ENCODE measurements at regions not wholly inside any gene's neighbourhood (a gene's known extent, or its start where the extent isn't known, plus 50 kb on each side); places are given as distances from the start of the nearest gene placed in this dataset.

- Histone ChIP-seq H3K27ac (no peak overlapping the region), H3K4me1 (no peaks in the 10 kb centered on the region), H3K4me3 (no peak overlapping the region), H3K9me3 (peaks cover 0 to 18% of the 10 kb centered on the region in 2 donors), H3K27me3 (peaks cover 0 to 17% of the 10 kb centered on the region in 2 donors), H3K36me3 (no peaks in the 10 kb centered on the region)
- ATAC-seq (no peak), DNase-seq (no peak)
- TF ChIP-seq CTCF (IDR thresholded peaks at IDR 0.05): no peak
- intact Hi-C loops (cut with DNase I): no loop called here
These were observed 896.2 kb downstream of the BRD1 start for GRCh38 chr22:48931452-48931851.

- no peak for ATAC-seq
- H3K36me3 ChIP-seq: no peaks in the 10 kb centered on the region
These were observed 898.3 kb downstream of the BRD1 start for GRCh38 chr22:48929276-48929790.

GRCh38 chr22:48927591-48927990 lies 900.1 kb downstream of the BRD1 start:
- Histone ChIP-seq H3K4me1 (no peaks in the 10 kb centered on the region), H3K27ac (no peak overlapping the region), H3K9me3 (no peaks in the 10 kb centered on the region), H3K27me3 (peaks cover 0 to 17% of the 10 kb centered on the region in 2 donors), H3K36me3 (no peaks in the 10 kb centered on the region), H3K4me3 (no peak overlapping the region)
- TF ChIP-seq CTCF (IDR thresholded peaks at IDR 0.05): no peak
- intact Hi-C loops (cut with DNase I): no loop called here
- ATAC-seq (no peak), DNase-seq (no peak)

More at GRCh38 chr22:48929276-48929790, 898.3 kb downstream of the BRD1 start:
- TF ChIP-seq CTCF (IDR thresholded peaks at IDR 0.05): no peak
- Histone ChIP-seq H3K4me1 (no peaks in the 10 kb centered on the region), H3K9me3 (peaks cover 0 to 8% of the 10 kb centered on the region in 2 donors), H3K4me3 (no peak overlapping the region), H3K27ac (no peak overlapping the region), H3K27me3 (peaks cover 0 to 17% of the 10 kb centered on the region in 2 donors)
- DNase-seq: no peak
- intact Hi-C loops (cut with DNase I): no loop called here

GRCh38 chr22:48926643-48927042 lies 901.0 kb downstream of the BRD1 start:
- Histone ChIP-seq H3K4me1 (no peaks in the 10 kb centered on the region), H3K27ac (no peak overlapping the region), H3K27me3 (peaks cover 0 to 17% of the 10 kb centered on the region in 2 donors), H3K4me3 (no peak overlapping the region), H3K9me3 (no peaks in the 10 kb centered on the region), H3K36me3 (no peaks in the 10 kb centered on the region)
- no peak for TF ChIP-seq CTCF (IDR thresholded peaks at IDR 0.05)
- intact Hi-C loops (cut with DNase I): no loop called here
- no peak for DNase-seq
- ATAC-seq: no peak

GRCh38 chr22:48926136-48926535 lies 901.5 kb downstream of the BRD1 start:
- DNase-seq (no peak), ATAC-seq (no peak)
- intact Hi-C loops (cut with DNase I): no loop called here
- peaks cover 0 to 17% of the 10 kb centered on the region in 2 donors for H3K27me3 ChIP-seq
- H3K4me1 ChIP-seq: no peaks in the 10 kb centered on the region
- H3K9me3 ChIP-seq: no peaks in the 10 kb centered on the region
- H3K27ac ChIP-seq: no peak overlapping the region
- no peak overlapping the region for H3K4me3 ChIP-seq
- no peak for TF ChIP-seq CTCF (IDR thresholded peaks at IDR 0.05)
- no peaks in the 10 kb centered on the region for H3K36me3 ChIP-seq

Data from left lung (tissue), 4 donors.